NCI-H2171 treated with DMSO at 0.1 percent for 48 hours (cell line): ENCODE measurements at regions not wholly inside any gene's neighbourhood (a gene's known extent, or its start where the extent isn't known, plus 50 kb on each side); places are given as distances from the start of the nearest gene placed in this dataset.
"Not testable (repeated sequence)": the region's sequence is repeated elsewhere in the genome, so short reads cannot be mapped to it uniquely, and the experiment has no call there.

Experiments used
- DNase-seq: peaks from one replicate; lab custom pipeline; 2025; lab: John Stamatoyannopoulos, UW

DNA sequence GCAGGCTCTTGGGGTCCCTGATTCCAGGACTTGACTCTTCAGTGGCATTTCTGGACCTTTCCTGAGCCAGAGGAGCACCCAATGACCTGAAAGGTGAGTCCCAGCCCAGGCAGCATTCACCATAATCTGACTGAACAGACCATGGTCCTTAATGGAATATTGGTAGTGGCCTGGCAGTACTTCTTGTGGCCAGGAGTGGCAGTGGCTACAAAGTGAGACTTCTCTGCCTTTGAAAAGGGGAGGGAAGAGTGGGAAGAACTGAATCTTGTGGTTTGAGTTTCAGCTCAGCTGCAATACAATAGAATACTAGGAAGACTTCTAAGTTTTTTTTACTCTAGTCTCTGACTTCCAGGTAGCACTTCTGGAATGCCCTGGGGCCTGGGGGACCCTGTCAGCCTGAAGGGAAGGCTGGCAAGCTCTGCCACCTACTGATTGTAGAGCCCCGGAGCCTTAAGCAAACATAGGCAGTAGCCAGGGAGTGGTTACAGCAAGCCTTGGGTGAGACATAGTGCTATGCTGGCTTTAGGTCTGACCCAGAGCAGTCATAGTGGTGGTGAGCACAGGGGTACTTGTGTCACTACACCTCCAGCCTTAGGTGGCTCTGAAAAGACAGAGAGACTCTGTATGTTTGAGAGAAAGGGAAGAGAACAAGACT is 674.2 kb upstream of the MANEA start:
- DNase-seq = no peak

DNA sequence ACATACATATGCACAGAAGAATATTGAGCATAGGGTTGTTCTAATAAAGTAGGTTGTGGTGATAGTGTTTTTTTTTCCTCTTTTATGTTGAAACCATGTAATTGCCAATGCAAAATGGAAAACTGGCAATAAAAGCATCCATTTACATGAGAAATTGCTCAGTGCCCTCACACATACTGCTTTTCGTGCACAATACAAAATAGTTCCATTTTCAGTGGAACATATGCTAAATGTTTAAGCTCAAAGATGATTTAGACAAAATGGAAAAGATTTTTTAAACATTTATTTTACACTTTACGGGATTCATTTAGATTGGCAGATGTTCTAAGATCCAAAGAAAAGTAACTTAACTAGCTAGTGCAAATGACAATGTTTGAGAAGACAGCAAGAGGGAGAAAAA is 678.1 kb upstream of the MANEA start:
- no peak for DNase-seq

- peak; percentile 60 for DNase-seq
Measured at GRCh38 chr6:94894300-94894699, 683.0 kb upstream of the MANEA start.

GRCh38 chr6:94893327-94893726 is 684.0 kb upstream of the MANEA start:
- DNase-seq = no peak

DNA sequence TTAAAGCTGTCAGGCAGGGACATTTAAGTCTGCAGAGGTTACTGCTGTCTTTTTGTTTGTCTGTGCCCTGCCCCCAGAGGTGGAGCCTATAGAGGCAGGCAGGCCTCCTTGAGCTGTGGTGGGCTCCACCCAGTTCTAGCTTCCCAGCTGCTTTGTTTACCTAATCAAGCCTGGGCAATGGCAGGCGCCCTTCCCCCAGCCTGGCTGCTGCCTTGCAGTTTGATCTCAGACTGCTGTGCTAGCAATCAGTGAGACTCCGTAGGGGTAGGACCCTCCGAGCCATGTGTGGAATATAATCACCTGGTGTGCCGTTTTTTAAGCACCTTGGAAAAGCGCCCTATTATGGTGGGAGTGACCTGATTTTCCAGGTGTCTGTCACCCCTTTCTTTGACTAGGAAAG is 703.5 kb upstream of the MANEA start:
- DNase-seq = peak; percentile 13

- no peak for DNase-seq
Measured at GRCh38 chr6:94862112-94862511, 715.2 kb upstream of the MANEA start.

GRCh38 chr6:94859924-94860323 is 717.4 kb upstream of the MANEA start:
- no peak for DNase-seq

DNA sequence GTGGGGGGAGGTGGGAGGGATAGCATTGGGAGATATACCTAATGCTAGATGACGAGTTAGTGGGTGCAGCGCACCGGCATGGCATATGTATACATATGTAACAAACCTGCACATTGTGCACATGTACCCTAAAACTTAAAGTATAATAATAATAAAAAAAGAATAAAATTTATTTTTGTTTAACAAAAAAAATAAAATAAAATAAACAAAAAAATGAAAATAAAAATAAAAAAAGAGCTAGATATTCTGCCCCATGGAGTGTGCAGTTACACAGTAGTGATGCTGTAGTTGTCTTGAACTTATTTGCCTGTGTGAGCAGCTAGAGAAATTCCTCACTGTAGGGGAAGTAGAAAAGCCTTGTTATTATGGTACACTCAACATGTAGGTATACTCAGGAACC is 720.3 kb upstream of the MANEA start:
- not testable (repeated sequence) for DNase-seq

GRCh38 chr6:94851329-94851728 is 726.0 kb upstream of the MANEA start:
- DNase-seq = not testable (repeated sequence)

DNA sequence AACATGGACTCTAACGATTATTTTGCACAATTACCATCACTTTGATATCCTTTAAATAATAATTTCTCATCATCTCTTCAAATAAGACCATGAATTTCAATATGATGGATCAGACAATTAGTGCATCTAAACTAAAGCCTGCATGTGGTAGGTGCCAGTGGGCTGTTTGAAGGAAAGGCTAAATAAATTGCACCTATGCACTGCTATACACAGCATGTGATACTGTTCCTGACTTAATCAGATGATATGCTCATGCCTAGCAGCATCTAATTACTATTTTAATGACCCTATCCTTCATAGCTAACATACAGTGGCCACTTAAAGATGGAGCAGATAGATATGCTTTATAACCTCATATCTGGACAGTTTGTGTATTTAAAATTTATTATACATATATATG is 731.6 kb upstream of the MANEA start:
- no peak for DNase-seq

DNA sequence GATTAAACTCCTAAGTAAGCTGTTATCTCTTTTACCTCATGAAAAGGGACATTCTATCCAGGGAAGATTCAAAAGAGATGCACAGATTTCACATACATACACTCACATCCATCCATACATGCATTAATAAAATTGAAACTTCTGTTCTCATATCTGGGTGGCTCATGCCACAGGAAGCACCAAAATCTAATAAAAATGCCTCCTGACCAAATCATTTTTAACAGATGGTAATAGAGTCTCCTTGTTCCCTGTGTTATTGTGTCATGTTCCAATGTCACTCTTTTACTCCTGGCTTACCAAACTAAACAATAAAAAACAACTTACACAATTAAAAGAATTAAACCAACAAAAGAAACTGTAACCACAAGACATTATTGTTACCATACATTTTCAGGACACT is 742.1 kb upstream of the MANEA start:
- no peak for DNase-seq

DNA sequence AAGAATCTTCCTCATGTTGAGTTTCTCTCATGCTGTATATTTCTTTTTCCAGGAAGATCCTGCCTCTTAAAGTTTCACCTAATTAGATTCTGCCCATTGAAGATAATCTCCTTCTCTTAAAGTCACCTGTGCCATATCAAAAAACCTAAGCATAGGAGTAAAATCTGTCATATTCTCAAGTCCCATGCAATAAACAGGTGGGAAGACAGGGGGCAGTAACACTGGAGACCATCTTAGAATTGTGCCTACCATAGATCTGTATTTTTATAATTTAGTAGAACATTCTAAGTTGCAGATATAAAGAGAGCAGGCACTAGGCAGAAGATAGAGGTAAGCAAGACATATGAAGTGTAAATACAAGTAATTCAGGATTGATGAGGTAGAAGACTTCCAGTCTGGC is 763.5 kb upstream of the MANEA start:
- no peak for DNase-seq

DNA sequence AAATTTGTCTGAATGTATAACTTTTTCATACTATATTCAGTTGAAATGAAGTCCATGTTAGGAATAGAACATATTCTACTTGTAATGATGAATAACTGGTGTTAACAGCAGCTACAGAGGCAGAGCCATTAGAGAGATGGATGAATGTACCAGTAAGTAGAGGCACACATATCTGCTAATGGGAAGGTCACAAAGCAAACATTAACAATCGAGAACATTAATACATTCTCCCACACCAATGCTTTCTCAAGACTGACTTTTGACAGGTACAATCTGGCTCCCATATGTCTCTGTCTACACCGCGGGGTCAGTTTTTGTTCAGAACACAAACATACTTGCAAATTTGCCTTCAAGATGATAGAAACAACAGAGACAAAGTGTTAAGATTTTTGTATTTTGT is 776.0 kb upstream of the MANEA start:
- DNase-seq = no peak

- no peak for DNase-seq
Measured at GRCh38 chr6:94785514-94785913, 791.8 kb upstream of the MANEA start.

GRCh38 chr6:94785081-94785480 is 792.3 kb upstream of the MANEA start:
- not testable (repeated sequence) for DNase-seq

GRCh38 chr6:94769197-94769596 is 808.1 kb upstream of the MANEA start:
- no peak for DNase-seq

DNA sequence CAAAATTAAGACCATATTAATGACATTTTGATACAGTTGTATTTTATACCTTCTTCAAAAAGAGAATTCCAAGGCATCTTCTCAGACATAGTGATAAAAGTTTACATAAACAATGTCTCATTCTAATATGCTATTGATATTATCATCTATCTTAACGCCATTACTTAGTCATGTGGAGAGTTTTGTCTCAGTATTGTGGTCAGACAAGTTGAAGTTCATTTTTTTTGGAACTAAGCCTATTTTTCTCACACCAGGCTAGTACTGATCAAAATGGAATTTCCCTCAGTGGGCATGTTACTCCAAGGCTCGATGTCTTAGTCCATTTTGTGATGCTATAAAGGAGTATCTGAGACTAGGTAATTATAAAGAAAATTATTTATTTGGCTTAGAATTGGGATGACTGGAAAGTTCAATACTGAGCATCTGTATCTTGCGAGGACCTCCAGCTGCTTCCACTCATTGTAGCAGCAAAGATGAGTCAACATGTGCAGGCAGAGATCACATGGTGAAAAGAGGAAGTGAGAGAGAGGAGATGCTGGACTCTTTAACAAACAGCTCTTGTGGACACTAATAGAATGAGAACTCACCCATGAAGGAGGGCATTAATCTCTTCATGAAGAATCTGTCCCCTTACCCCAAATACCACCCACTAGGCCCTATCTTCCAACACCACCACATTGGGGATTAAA is 825.5 kb upstream of the MANEA start:
- no peak for DNase-seq

GRCh38 chr6:94736236-94736635 is 841.1 kb upstream of the MANEA start:
- DNase-seq = peak; percentile 87

GRCh38 chr6:94735270-94735669 is 842.1 kb upstream of the MANEA start:
- no peak for DNase-seq

DNA sequence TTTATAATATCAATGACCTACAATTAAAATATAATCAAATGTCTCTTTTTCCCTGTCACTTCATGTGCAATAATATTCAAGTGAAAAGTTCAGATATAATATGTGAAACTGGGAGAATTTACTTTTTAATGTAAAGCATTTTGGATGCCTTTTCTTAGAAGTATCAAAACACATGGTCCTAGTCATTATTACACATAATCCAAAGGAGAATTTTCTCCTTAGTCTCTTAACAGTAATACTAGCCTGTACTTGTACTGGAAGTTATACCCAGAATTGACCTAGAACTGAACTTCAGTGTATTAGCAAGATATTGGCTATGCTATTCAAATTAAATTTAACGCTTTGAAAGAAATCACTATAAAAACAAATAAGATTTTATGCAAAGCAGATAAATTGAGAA is 842.6 kb upstream of the MANEA start:
- no peak for DNase-seq

GRCh38 chr6:94733066-94733465 is 844.3 kb upstream of the MANEA start:
- DNase-seq = no peak

DNA sequence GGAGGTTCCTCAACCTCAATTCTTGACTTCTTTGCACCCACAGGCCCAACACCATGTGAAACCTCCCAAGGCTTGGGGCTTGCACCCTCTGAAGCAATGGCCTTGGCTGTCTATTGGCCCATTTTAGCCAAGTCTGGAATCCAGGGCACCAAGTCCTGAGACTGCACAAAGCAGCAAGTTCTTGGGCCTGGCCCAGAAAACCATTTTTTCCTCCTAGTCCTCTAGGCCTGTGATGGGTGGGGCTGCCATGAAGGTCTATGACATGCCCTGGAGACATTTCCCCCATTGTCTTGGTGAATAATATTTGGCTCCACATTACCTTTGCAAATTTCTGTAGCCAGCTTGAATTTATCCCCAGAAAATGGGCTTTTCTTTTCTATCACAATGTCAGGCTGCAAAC is 849.6 kb upstream of the MANEA start:
- no peak for DNase-seq

DNA sequence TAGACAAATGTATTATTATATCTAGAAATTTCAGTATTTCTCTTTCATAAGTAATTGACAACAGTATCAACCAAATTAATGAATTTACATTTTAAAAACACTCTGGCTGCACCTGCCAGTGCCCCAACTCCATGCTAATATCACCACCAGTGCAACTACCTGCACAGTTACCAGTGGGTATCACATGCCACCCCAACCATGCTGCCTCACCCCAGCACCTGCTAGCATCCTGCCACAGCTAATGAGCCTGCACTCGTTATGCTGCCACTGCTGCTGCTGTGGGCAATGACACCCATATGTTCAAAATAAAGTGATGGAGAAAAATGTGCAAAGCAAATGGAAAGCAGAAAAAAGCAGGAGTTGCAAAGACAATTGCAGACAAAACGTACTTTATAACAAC is 855.9 kb upstream of the MANEA start:
- peak; percentile 74 for DNase-seq

- no peak for DNase-seq
Measured at GRCh38 chr6:94713446-94713845, 863.9 kb upstream of the MANEA start.
